NCI-H510A treated with DMSO at 0.1 percent for 48 hours (cell line): ENCODE measurements at regions not wholly inside any gene's neighbourhood (a gene's known extent, or its start where the extent isn't known, plus 50 kb on each side); places are given as distances from the start of the nearest gene placed in this dataset.
"Not testable (repeated sequence)": the region's sequence is repeated elsewhere in the genome, so short reads cannot be mapped to it uniquely, and the experiment has no call there.

ENCODE experiments used
- DNase-seq: peaks from one replicate; lab custom pipeline; 2025; lab: John Stamatoyannopoulos, UW

- DNase-seq, result no peak
These were observed 116.9 kb downstream of the PFDN4 start for GRCh38 chr20:54324652-54325285.

- no peak for DNase-seq
These were observed 127.4 kb downstream of the PFDN4 start for GRCh38 chr20:54335299-54335698.

DNA sequence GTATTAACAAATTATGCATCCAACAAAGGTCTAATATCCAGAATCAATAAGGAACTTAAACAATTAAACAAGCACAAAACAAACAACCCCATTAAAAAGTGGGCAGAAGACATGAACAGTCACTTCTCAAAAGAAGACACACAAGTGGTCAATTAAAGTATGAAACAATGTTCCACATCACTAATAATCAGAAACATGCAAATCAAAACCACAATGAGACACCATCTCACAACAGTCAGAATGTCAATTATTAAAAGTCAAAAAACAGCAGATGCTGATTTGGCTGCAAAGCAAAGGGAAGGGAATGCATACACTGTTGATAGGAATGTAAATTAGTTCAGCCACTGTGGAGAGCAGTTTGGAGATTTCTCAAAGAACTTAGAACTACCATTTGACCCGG is 129.3 kb downstream of the PFDN4 start:
- DNase-seq, result no peak

DNA sequence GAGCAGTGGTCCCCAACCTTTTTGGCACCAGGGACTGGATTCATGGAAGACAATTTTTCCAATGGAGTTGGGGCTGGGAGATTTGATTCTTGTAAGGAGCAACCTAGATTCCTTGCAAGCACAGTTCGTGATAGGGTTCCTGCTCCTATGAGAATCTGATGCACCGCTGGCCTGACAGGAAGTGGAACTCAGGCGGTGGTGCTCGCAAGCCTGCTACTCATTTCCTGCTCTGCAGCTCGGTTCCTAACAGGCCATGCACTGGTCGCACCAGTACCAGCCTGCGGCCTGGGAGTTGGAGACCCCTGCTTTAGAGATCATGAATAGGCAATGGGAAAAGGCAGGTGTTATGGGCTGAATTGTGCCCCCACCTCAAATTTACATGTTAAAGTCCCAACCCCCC is 131.2 kb downstream of the PFDN4 start:
- no peak for DNase-seq

GRCh38 chr20:54340206-54340605 is 132.3 kb downstream of the PFDN4 start:
- no peak for DNase-seq

- no peak for DNase-seq
These were observed 132.8 kb downstream of the PFDN4 start for GRCh38 chr20:54340667-54341081.

- no peak for DNase-seq
These were observed 133.0 kb upstream of the DOK5 start for GRCh38 chr20:54342258-54342920.

- no peak for DNase-seq
These were observed 132.3 kb upstream of the DOK5 start for GRCh38 chr20:54343099-54343498.

DNA sequence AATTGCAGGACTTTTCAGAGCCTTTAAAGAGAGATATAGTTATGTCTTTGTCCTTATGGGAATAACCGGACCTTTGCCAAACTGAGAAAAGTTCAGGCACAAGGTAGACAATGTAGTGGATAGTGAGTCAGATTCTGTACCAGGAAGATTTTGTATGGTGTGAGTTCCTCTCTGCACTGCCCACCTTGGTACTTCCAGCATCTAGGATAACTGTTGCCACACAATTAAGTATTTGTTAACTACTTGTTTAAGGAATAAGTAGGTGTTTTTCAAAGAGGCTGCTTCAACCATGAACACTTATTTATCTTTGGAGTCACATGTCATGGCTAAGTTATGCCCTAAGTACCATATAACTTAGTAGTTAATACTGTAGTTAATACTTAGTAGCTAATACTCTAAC is 131.8 kb upstream of the DOK5 start:
- DNase-seq, result no peak

DNA sequence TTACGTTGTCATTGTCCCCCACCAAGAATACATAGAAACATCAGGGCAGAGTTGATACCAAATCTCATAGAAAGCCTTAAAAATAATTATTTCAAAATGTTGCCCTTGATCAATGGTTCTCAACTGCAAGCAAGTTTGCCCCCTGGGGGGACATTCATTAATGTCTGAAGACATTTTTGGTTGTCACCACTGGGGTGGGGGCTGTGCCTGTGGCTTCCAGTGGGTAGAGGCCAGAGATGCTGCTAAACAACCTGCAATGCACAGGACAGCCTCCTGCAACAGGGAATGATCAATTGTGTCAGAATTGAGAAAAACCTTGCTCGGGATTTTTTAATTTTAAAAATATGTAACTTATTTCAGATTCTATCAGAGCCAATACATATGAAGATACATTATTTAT is 130.6 kb upstream of the DOK5 start:
- no peak for DNase-seq

GRCh38 chr20:54345301-54345724 is 130.1 kb upstream of the DOK5 start:
- DNase-seq, result no peak

GRCh38 chr20:54345821-54346220 is 129.6 kb upstream of the DOK5 start:
- DNase-seq, result no peak

GRCh38 chr20:54346276-54346675 is 129.1 kb upstream of the DOK5 start:
- DNase-seq, result no peak

GRCh38 chr20:54347166-54347833 is 128.1 kb upstream of the DOK5 start:
- no peak for DNase-seq

GRCh38 chr20:54350415-54350814 is 125.0 kb upstream of the DOK5 start:
- DNase-seq, result no peak

DNA sequence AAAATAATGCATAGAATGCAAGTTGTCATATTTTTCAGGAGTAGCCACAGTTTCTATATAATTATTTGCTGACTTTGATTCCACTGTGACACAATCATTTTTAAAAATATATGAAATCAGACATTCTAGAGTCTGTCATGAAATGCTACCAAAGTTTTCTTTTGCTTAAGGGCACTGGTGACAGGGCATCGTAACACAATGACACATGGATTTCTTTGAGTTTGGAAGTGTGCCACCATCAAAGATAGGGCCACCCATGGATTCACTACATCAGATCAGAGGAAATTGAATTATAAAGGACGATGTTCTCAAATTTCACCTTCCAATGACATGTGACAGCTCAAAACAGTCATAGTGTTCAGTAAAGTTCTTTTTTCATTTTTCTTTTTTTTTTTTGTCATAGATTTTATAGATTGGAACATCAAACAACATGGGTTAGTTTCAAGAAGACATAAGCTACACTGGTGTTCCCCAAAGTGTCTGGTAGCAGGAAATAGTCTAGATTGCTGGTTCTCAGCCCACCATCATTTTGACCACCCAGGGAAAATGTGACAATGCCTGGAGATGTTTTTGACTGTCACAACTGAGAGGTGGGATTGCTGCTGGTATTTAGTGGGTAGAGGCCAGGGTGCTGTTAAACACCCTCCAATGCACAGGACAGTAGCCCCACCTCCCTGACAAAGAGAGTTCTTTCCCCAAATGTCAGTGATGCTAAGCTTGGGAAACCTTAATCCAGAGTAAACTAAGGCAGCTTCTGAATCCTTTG is 123.8 kb upstream of the DOK5 start:
- no peak for DNase-seq

DNA sequence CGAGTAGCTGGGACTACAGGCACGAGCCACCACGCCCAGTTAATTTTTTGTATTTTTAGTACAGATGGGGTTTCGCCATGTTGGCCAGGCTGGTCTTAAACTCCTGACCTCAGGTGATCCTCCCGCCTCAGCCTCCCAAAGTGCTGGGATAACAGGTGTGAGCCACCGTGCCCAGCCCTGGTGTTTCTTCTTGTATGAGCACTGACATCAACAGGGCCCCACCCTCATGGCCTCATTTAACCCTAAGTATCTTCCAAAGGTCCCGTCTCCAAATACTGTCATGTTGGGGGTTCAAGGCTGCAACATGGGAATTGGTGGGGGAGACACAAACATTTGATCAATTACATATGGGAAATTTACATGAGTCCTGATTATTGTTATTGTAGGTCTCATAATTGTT is 122.9 kb upstream of the DOK5 start:
- not testable (repeated sequence) for DNase-seq

DNA sequence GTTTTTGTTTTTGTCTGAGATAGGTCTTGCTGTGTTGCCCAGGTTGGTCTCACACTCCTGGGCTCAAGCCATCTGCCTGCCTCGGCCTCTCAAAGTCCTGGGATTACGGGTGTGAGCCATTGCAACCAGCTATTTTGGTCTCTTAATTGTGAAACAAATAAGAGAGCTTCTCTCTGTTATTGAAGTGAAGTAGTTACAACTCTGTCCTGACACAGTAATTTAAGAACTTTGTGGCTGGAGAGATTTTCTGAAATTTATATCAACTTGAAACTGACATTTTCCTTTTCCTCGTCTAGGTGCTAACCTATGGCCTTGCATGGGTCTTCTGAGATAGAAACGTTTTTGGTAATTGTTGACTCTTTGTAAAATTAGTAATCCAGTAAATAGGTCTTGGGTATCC is 122.1 kb upstream of the DOK5 start:
- no peak for DNase-seq

GRCh38 chr20:54355631-54356280 is 119.6 kb upstream of the DOK5 start:
- no peak for DNase-seq

DNA sequence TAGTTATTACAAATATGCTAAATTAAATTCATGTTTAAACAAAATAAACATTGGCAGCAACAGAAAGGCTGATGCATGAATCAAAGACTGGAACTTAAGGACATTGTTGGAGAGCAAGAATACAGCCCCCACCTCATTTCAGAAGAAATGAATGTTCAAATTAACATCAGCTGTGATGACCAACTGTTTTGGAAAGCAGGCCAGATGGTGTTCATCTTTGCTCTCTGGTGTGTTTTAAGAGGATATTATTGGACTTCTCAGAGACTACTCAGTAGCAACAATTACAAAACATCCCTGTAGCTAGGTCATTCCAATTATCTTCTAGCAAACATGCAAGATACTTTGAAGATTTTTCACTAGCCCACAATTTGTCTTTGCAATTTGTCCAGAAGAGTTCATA is 118.6 kb upstream of the DOK5 start:
- no peak for DNase-seq

DNA sequence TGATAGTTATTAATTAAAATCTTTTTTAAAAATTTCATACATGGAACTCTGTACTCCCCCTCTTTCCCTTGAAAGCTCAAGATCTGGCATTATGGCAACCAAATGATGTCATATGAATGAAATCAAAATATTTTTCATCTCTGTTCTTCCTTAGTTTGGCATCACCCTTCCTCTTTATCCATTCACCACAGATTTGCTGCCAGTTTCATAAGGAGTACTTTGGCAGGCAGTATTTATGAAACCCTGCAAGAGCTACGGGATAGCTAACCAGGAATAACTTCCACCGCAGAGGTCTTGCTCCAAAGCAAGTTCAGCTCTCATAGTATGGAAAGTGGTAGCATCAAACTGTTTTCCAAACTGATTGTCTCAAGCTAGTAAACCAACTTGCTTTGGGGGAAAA is 113.9 kb upstream of the DOK5 start:
- no peak for DNase-seq

GRCh38 chr20:54362283-54362682 is 113.1 kb upstream of the DOK5 start:
- no peak for DNase-seq
